ENCODE measurements at regions not wholly inside any gene's neighbourhood (a gene's known extent, or its start where the extent isn't known, plus 50 kb on each side); places are given as distances from the start of the nearest gene placed in this dataset.

- DNase-seq, result no peak
Measured at GRCh38 chr10:128538671-128539070, 412.4 kb upstream of the MKI67 start.

- no peak for DNase-seq
Measured at GRCh38 chr10:128539510-128540127, 413.4 kb upstream of the MKI67 start.

GRCh38 chr10:128540128-128540762, 414.0 kb upstream of the MKI67 start:
- no peak for DNase-seq

GRCh38 chr10:128540781-128541761, 414.8 kb upstream of the MKI67 start:
- DNase-seq, result peak; percentile 19

GRCh38 chr10:128541926-128542475, 415.8 kb upstream of the MKI67 start:
- DNase-seq, result no peak

GRCh38 chr10:128542659-128543058, 416.4 kb upstream of the MKI67 start:
- DNase-seq, result no peak

GRCh38 chr10:128543151-128543550, 416.9 kb upstream of the MKI67 start:
- no peak for DNase-seq

- no peak for DNase-seq
Measured at GRCh38 chr10:128545216-128545615, 419.0 kb upstream of the MKI67 start.

- no peak for DNase-seq
Measured at GRCh38 chr10:128546651-128547165, 420.5 kb upstream of the MKI67 start.

- DNase-seq, result no peak
Measured at GRCh38 chr10:128549101-128549608, 422.9 kb upstream of the MKI67 start.

- DNase-seq, result no peak
Measured at GRCh38 chr10:128550045-128550444, 423.8 kb upstream of the MKI67 start.

- DNase-seq, result no peak
Measured at GRCh38 chr10:128551475-128551874, 425.3 kb upstream of the MKI67 start.

GRCh38 chr10:128553755-128554154, 427.5 kb upstream of the MKI67 start:
- DNase-seq, result no peak

- DNase-seq, result no peak
Measured at GRCh38 chr10:128556182-128557110, 430.2 kb upstream of the MKI67 start.

- no peak for DNase-seq
Measured at GRCh38 chr10:128557149-128557710, 431.0 kb upstream of the MKI67 start.

GRCh38 chr10:128560406-128560805, 434.2 kb upstream of the MKI67 start:
- DNase-seq, result no peak

GRCh38 chr10:128560993-128561392, 434.8 kb upstream of the MKI67 start:
- DNase-seq, result no peak

- no peak for DNase-seq
Measured at GRCh38 chr10:128563387-128563786, 437.2 kb upstream of the MKI67 start.

- DNase-seq, result no peak
Measured at GRCh38 chr10:128563904-128564303, 437.7 kb upstream of the MKI67 start.

GRCh38 chr10:128566361-128566968, 440.2 kb upstream of the MKI67 start:
- DNase-seq, result no peak

- no peak for DNase-seq
Measured at GRCh38 chr10:128567551-128567950, 441.3 kb upstream of the MKI67 start.

Measured in activated CD4-positive, alpha-beta T cell treated with anti-CD3 and anti-CD28 coated beads, Interleukin-2, Interleukin-6, amounts not matched to agents 100 ng/mL and 50 ng/mL, durations not matched to agents 16 hours and 8 hours (primary cell).